IMR-90 (cell line): ENCODE measurements at regions not wholly inside any gene's neighbourhood (a gene's known extent, or its start where the extent isn't known, plus 50 kb on each side); places are given as distances from the start of the nearest gene placed in this dataset.

Experiments used
- ATAC-seq: fragments of 200-7000 bp; cut with Tn5 transposase; 2 replicates; pipeline ENCODE4 v1.9.1; 2020; ENCODE audit warnings: low read depth, mild to moderate bottlenecking, moderate library complexity
- BruUV-seq: library from RNA; stranded (reverse); fragments of 400-500 nt; replicated peaks from 2 replicates; lab custom pipeline; 2021; lab: Mats Ljungman, UMichigan
- CTCF ChIA-PET: fragments of 300-600 bp; formaldehyde crosslinking; extraction: SDS; loops from one replicate; lab custom pipeline; 2021; ENCODE audit warnings: antibody characterized with exemption; lab: Yijun Ruan, JAX
- POLR2A ChIA-PET: fragments of 300-600 bp; sonication (Branson Sonifier 250); formaldehyde crosslinking; loops from one replicate; lab custom pipeline; 2022; ENCODE audit warnings: antibody characterized with exemption; ENCODE audit not compliant: unreplicated experiment; lab: Charles Lee
- DNase-seq: peaks from one replicate; pipeline ENCODE4 v3.0.0; 2013
- H2AFZ ChIP-seq: replicated peaks from 2 replicates; pipeline ENCODE3; 2013; ENCODE audit warnings: low read length, mild to moderate bottlenecking; ENCODE audit not compliant: poor library complexity
- H2AK5ac ChIP-seq: 2 replicates; pipeline ENCODE4 v1.6.1; 2013; ENCODE audit warnings: low read depth, low read length, inconsistent platforms
- H2AK9ac ChIP-seq: replicated peaks from 2 replicates; pipeline ENCODE3; 2013; ENCODE audit warnings: mild to moderate bottlenecking, low read depth, low read length, moderate library complexity; ENCODE audit not compliant: poor library complexity
- H2BK120ac ChIP-seq: 2 replicates; pipeline ENCODE4 v1.6.1; 2013; ENCODE audit warnings: low read depth, low read length, inconsistent platforms
- H2BK15ac ChIP-seq: 3 replicates; pipeline ENCODE4 v1.6.1; 2013; ENCODE audit warnings: low read depth, low read length, inconsistent platforms
- H2BK20ac ChIP-seq: 2 replicates; pipeline ENCODE4 v1.6.1; 2013; ENCODE audit warnings: low read depth, mild to moderate bottlenecking, inconsistent platforms, low read length, moderate library complexity
- H2BK5ac ChIP-seq: 2 replicates; pipeline ENCODE4 v1.6.1; 2013; ENCODE audit warnings: mild to moderate bottlenecking, low read depth, low read length, inconsistent platforms; ENCODE audit not compliant: poor library complexity, severe bottlenecking
- H3K14ac ChIP-seq: replicated peaks from 2 replicates; pipeline ENCODE4 v1.6.1; 2013; ENCODE audit warnings: low read depth, low read length, inconsistent platforms
- H3K18ac ChIP-seq: 2 replicates; pipeline ENCODE4 v1.6.1; 2013; ENCODE audit warnings: low read depth, low read length, control low read depth
- H3K23ac ChIP-seq: 2 replicates; pipeline ENCODE4 v1.6.1; 2013; ENCODE audit warnings: low read depth, low read length, inconsistent platforms
- H3K27ac ChIP-seq: 2 replicates; pipeline ENCODE4 v1.5.1; 2013; ENCODE audit warnings: mild to moderate bottlenecking, control low read depth, low read length; ENCODE audit not compliant: insufficient read depth
- H3K27me3 ChIP-seq: 2 replicates; pipeline ENCODE4 v1.6.1; 2013; ENCODE audit warnings: low read length; ENCODE audit not compliant: control insufficient read depth, insufficient read depth
- H3K36me3 ChIP-seq: 2 replicates; pipeline ENCODE4 v1.6.1; 2013; ENCODE audit warnings: low read length, mixed read lengths; ENCODE audit not compliant: control insufficient read depth, insufficient read depth
- H3K4ac ChIP-seq: 2 replicates; pipeline ENCODE4 v1.6.1; 2013; ENCODE audit warnings: low read depth, low read length, inconsistent platforms
- H3K4me1 ChIP-seq: 2 replicates; pipeline ENCODE4 v1.6.1; 2013; ENCODE audit warnings: low read length, mixed read lengths; ENCODE audit not compliant: control insufficient read depth, insufficient read depth
- H3K4me2 ChIP-seq: 2 replicates; pipeline ENCODE4 v1.6.1; 2013; ENCODE audit warnings: low read depth, mild to moderate bottlenecking, control low read depth, low read length, moderate library complexity
- H3K4me3 ChIP-seq: 2 replicates; pipeline ENCODE4 v1.5.1; 2013; ENCODE audit warnings: low read depth, mild to moderate bottlenecking, control low read depth, low read length, moderate library complexity; ENCODE audit not compliant: insufficient read depth
- H3K56ac ChIP-seq: 2 replicates; pipeline ENCODE4 v1.6.1; 2013; ENCODE audit warnings: low read length, inconsistent platforms; ENCODE audit not compliant: insufficient read depth; ENCODE audit errors: extremely low read depth
- H3K79me1 ChIP-seq, 2 experiments: 2 replicates each; pipeline ENCODE4 v1.6.1; 2013; ENCODE audit warnings: low read length in 2 of 2, inconsistent platforms in 1 of 2, low read depth in 1 of 2
- H3K9ac ChIP-seq: 2 replicates; pipeline ENCODE4 v1.6.1; 2013; ENCODE audit warnings: low read depth, low read length, control low read depth
- H3K9me1 ChIP-seq: 2 replicates; pipeline ENCODE4 v1.6.1; 2013; ENCODE audit warnings: low read length, inconsistent platforms; ENCODE audit not compliant: insufficient read depth
- H3K9me3 ChIP-seq: 2 replicates; pipeline ENCODE4 v1.6.1; 2013; ENCODE audit warnings: low read length; ENCODE audit not compliant: control insufficient read depth, insufficient read depth
- H4K20me1 ChIP-seq: 2 replicates; pipeline ENCODE4 v1.6.1; 2013; ENCODE audit warnings: low read length, inconsistent platforms; ENCODE audit not compliant: insufficient read depth
- H4K5ac ChIP-seq: 2 replicates; pipeline ENCODE4 v1.6.1; 2013; ENCODE audit warnings: mild to moderate bottlenecking, low read depth, low read length, control low read depth
- H4K8ac ChIP-seq, 2 experiments: 2 replicates each; pipeline ENCODE4 v1.6.1; 2013; ENCODE audit warnings: low read depth in 2 of 2, low read length in 2 of 2, control low read depth in 1 of 2, inconsistent platforms in 1 of 2
- H4K91ac ChIP-seq: 2 replicates; pipeline ENCODE4 v1.6.1; 2013; ENCODE audit warnings: low read depth, low read length, inconsistent platforms; ENCODE audit not compliant: insufficient read depth
- BHLHE40 ChIP-seq: fragments of 150-350 bp; IDR thresholded peaks from 2 replicates; pipeline ENCODE4 v1.6.1; 2016; ENCODE audit warnings: mild to moderate bottlenecking, low read depth, low read length
- CEBPB ChIP-seq: IDR thresholded peaks from 2 replicates; pipeline ENCODE4 v1.6.1; 2012; ENCODE audit warnings: low read depth, low read length, improper control_type of control experiment
- CHD1 ChIP-seq: IDR thresholded peaks from 2 replicates; pipeline ENCODE4 v1.6.1; 2012; ENCODE audit warnings: low read depth, low read length, improper control_type of control experiment
- CTCF ChIP-seq: conservative IDR thresholded peaks from 2 replicates; pipeline ENCODE4 v1.5.1; 2012; ENCODE audit warnings: mild to moderate bottlenecking, low read depth, low read length, improper control_type of control experiment
- ELK1 ChIP-seq: fragments of 150-350 bp; IDR thresholded peaks from 2 replicates; pipeline ENCODE4 v1.6.1; 2016; ENCODE audit warnings: low read depth, mild to moderate bottlenecking, low read length, moderate library complexity, borderline replicate concordance
- FOS ChIP-seq: fragments of 150-350 bp; IDR thresholded peaks from 2 replicates; pipeline ENCODE4 v1.6.1; 2016; ENCODE audit warnings: low read depth, low read length
- MAFK ChIP-seq: IDR thresholded peaks from 2 replicates; pipeline ENCODE4 v1.6.1; 2012; ENCODE audit warnings: low read depth, low read length, improper control_type of control experiment
- MAZ ChIP-seq: IDR thresholded peaks from 2 replicates; pipeline ENCODE4 v1.6.1; 2012; ENCODE audit warnings: low read depth, mild to moderate bottlenecking, low read length, improper control_type of control experiment, moderate library complexity, borderline replicate concordance
- MXI1 ChIP-seq: IDR thresholded peaks from 2 replicates; pipeline ENCODE4 v1.6.1; 2012; ENCODE audit warnings: low read depth, mild to moderate bottlenecking, low read length, moderate library complexity, borderline replicate concordance
- NFE2L2 ChIP-seq: fragments of 150-350 bp; IDR thresholded peaks from 2 replicates; pipeline ENCODE4 v1.6.1; 2016; ENCODE audit warnings: low read depth, mild to moderate bottlenecking, low read length
- POLR2A ChIP-seq: IDR thresholded peaks from 2 replicates; pipeline ENCODE4 v1.6.1; 2012; ENCODE audit warnings: mild to moderate bottlenecking, low read depth, low read length
- RAD21 ChIP-seq: IDR thresholded peaks from 2 replicates; pipeline ENCODE4 v1.6.1; 2012; ENCODE audit warnings: low read length, improper control_type of control experiment
- RFX5 ChIP-seq: IDR thresholded peaks from 2 replicates; pipeline ENCODE4 v1.8.0; 2012; ENCODE audit warnings: low read depth, mild to moderate bottlenecking, low read length, moderate library complexity
- SMC3 ChIP-seq: fragments of 150-350 bp; IDR thresholded peaks from 2 replicates; pipeline ENCODE4 v1.6.1; 2016; ENCODE audit warnings: low read depth, mild to moderate bottlenecking, antibody characterized with exemption, low read length, moderate library complexity
- USF2 ChIP-seq: fragments of 150-350 bp; IDR thresholded peaks from 2 replicates; pipeline ENCODE4 v1.6.1; 2017; ENCODE audit warnings: mild to moderate bottlenecking, antibody characterized with exemption, low read length, low read depth
- WGBS, 2 experiments: methylation state at CpG; one replicate each; pipeline versions ENCODE4 v1.1.5 to v1.1.7; 2013; ENCODE audit warnings: missing lambda C conversion rate in 2 of 2; ENCODE audit not compliant: insufficient read length in 1 of 2; ENCODE audit errors: extremely low coverage in 2 of 2; 5-methylcytosine and 5-hydroxymethylcytosine counted together
- dilution Hi-C: fragments of 300-500 bp; cut with HindIII; formaldehyde crosslinking; loops from one replicate; pipeline ENCODE4 v1.14.3; 2018; ENCODE audit warnings: low sequenced_read_pairs; ENCODE audit not compliant: unreplicated experiment
- in situ Hi-C: fragments of 300-500 bp; cut with MboI; formaldehyde crosslinking; loops from 3 replicates; pipeline ENCODE4 v1.14.3; 2019; ENCODE audit warnings: low sequenced_read_pairs, inconsistent platforms, mixed read lengths
- intact Hi-C: fragments of 100-400 bp; cut with micrococcal nuclease; formaldehyde crosslinking; loops from 2 replicates; pipeline ENCODE4 v1.10.0; 2022

- Histone ChIP-seq H3K36me3 (no peaks in the 10 kb centered on the region), H3K27ac (peak overlapping the region; percentile 79), H3K14ac (peak overlapping the region; percentile 93), H3K56ac (peak overlapping the region; percentile 96), H2BK120ac (peak overlapping the region; percentile 98), H2AFZ (peak overlapping the region; percentile 85), H2AK5ac (peak overlapping the region; percentile 74), H3K9me3 (no peaks in the 10 kb centered on the region), H3K4ac (peak overlapping the region; percentile 96), H3K23ac (peak overlapping the region; percentile 97), H4K5ac (peak overlapping the region; percentile 69), H3K4me1 (peaks cover 5% of the 10 kb centered on the region), H4K8ac (peak overlapping the region; percentile 55 to 98), H2AK9ac (peak overlapping the region; percentile 82), H3K27me3 (no peaks in the 10 kb centered on the region), H3K9ac (peak overlapping the region; percentile 32; the same call in 1 of the 2 replicates), H2BK5ac (peak overlapping the region; percentile 82), H3K9me1 (no peaks in the 10 kb centered on the region; the same call in 1 of the 2 replicates), H3K79me1 (no peaks in the 10 kb centered on the region), H4K20me1 (no peaks in the 10 kb centered on the region), H3K4me3 (no peak overlapping the region), H2BK15ac (peak overlapping the region; percentile 89), H3K4me2 (peak overlapping the region; percentile 25), H3K18ac (peak overlapping the region; percentile 85), H2BK20ac (peak overlapping the region; percentile 93), H4K91ac (peak overlapping the region; percentile 95)
- ATAC-seq (peak; percentile 92), DNase-seq (peak; percentile 89)
- CTCF ChIA-PET: interaction anchor here (0.6 to 1.1 kb wide), 2 partner anchors 342 to 514 kb away, joined by 3 read pairs; no protein-coding TSS in a partner anchor
- no TSS peak for BruUV-seq
- POLR2A ChIA-PET: no interaction called here
- intact Hi-C loops (loop anchor here (1.0 to 5.0 kb wide), 3 partner anchors 13 to 568 kb away; no protein-coding TSS in a partner anchor), dilution Hi-C loops (no loop called here), in situ Hi-C loops (loop anchor here (10.0 kb wide), 3 partner anchors 391 to 511 kb away; no protein-coding TSS in a partner anchor)
- 0% methylated on average over 1 of the region's 5 CpGs; no CpG with 5 or more reads in 1 of the 2 experiments for WGBS, 2 experiments
- no peak for TF ChIP-seq SMC3
- no peak for TF ChIP-seq MXI1
- peak; percentile 6; the same call in 1 of the 2 replicates for TF ChIP-seq NFE2L2
- TF ChIP-seq RAD21: peak; percentile 8; the same call in 1 of the 2 replicates
- TF ChIP-seq CHD1: no peak
- TF ChIP-seq USF2: no peak
- no peak for TF ChIP-seq CEBPB
- TF ChIP-seq MAFK: peak; percentile 33; the same call in 1 of the 2 replicates
- TF ChIP-seq ELK1: no peak
- peak; percentile 58 for TF ChIP-seq BHLHE40
- TF ChIP-seq FOS: no peak
- peak; percentile 62; the same call in 1 of the 2 replicates for TF ChIP-seq POLR2A
- no peak for TF ChIP-seq CTCF
- TF ChIP-seq RFX5: no peak
- no peak for TF ChIP-seq MAZ
Measured at GRCh38 chr9:119963798-119964372, 594.6 kb upstream of the BRINP1 start.
